Central memory CD8-positive, alpha-beta T cell (primary cell): ENCODE measurements at regions not wholly inside any gene's neighbourhood (a gene's known extent, or its start where the extent isn't known, plus 50 kb on each side); places are given as distances from the start of the nearest gene placed in this dataset.

ENCODE experiments used
- ATAC-seq: fragments of 150-1000 bp; cut with Tn5 transposase; replicated peaks from 2 replicates; pipeline ENCODE4 v1.10.0; 2022; ENCODE audit warnings: mild to moderate bottlenecking, moderate FRiP score, moderate number of reproducible peaks; ENCODE audit not compliant: poor library complexity, severe bottlenecking; ENCODE audit errors: extremely low read depth
- DNase-seq, 2 donors: peaks; one replicate each; pipeline ENCODE4 v3.0.0; 2021; ENCODE audit warnings: low spot score in 2 of 2
- H3K27ac Mint-ChIP-seq: one replicate; pipeline ENCODE4 v1.8.0; 2022; ENCODE audit warnings: low read depth, mild to moderate bottlenecking, moderate library complexity, mixed read lengths
- H3K27me3 Mint-ChIP-seq: one replicate; pipeline ENCODE4 v1.8.0; 2022; ENCODE audit warnings: mixed read lengths
- H3K36me3 Mint-ChIP-seq: one replicate; pipeline ENCODE4 v1.8.0; 2022; ENCODE audit warnings: mild to moderate bottlenecking, moderate library complexity, mixed read lengths; ENCODE audit not compliant: insufficient read depth
- H3K4me1 Mint-ChIP-seq: one replicate; pipeline ENCODE4 v1.8.0; 2022; ENCODE audit warnings: mixed read lengths
- H3K4me3 Mint-ChIP-seq: one replicate; pipeline ENCODE4 v1.8.0; 2022; ENCODE audit warnings: mild to moderate bottlenecking, moderate library complexity, mixed read lengths
- H3K9me3 Mint-ChIP-seq: one replicate; pipeline ENCODE4 v1.8.0; 2022; ENCODE audit warnings: mixed read lengths

DNA sequence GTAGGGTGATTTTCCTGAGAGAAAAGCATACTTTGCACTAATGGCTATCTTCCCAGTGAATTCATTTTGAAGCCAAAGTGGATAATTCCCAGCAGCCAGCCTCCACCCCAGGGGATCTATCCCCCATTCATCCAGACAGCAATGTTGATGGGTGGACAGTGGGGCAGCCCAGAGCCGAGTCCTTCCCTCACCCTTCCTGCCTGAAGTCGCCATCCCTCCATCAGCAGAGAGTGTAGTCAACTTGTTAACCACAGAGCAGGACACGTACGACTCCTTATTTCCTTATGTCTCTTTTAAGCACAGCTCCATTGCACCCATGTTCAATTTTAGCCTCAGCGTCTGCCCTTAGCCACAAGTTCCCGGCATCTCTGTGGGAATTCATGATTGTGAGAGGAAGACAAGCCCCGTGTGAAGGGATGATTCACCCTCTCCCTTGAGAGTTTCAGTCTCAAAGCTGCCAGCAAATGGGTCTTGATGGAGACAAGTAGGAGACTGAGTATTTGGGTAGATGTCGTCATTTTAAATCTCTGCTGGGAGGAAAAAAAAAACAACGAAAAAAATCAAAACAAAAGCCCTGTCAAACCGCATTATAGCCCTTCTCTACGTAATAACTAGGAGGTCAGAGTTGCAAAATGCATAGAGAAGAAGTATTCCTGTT, 58.3 kb upstream of the MEDAG start:
- DNase-seq, result no peak
- H3K9me3 Mint-ChIP-seq, result no peaks in the 10 kb centered on the region
- H3K4me3 Mint-ChIP-seq, result no peak overlapping the region
- peaks cover 1% of the 10 kb centered on the region for H3K36me3 Mint-ChIP-seq
- ATAC-seq, result no peak
- H3K27ac Mint-ChIP-seq, result no peak overlapping the region
- peaks cover 5% of the 10 kb centered on the region for H3K4me1 Mint-ChIP-seq
- no peaks in the 10 kb centered on the region for H3K27me3 Mint-ChIP-seq

- Mint-ChIP-seq H3K9me3 (no peaks in the 10 kb centered on the region), H3K27me3 (no peaks in the 10 kb centered on the region), H3K4me1 (peaks cover 5% of the 10 kb centered on the region), H3K4me3 (no peak overlapping the region), H3K36me3 (peaks cover 1% of the 10 kb centered on the region), H3K27ac (no peak overlapping the region)
- no peak for ATAC-seq
- DNase-seq, result no peak
Observed at GRCh38 chr13:30848332-30849027, 57.6 kb upstream of the MEDAG start.

GRCh38 chr13:30849611-30850010, 56.5 kb upstream of the MEDAG start:
- H3K27me3 Mint-ChIP-seq, result no peaks in the 10 kb centered on the region
- H3K27ac Mint-ChIP-seq, result no peak overlapping the region
- no peak for ATAC-seq

GRCh38 chr13:30850204-30850866, 55.7 kb upstream of the MEDAG start:
- Mint-ChIP-seq H3K9me3 (no peaks in the 10 kb centered on the region), H3K27ac (no peak overlapping the region), H3K36me3 (peaks cover 1% of the 10 kb centered on the region), H3K27me3 (no peaks in the 10 kb centered on the region), H3K4me1 (peaks cover 4% of the 10 kb centered on the region), H3K4me3 (no peak overlapping the region)
- DNase-seq (no peak), ATAC-seq (no peak)

More at GRCh38 chr13:30849611-30850010, 56.5 kb upstream of the MEDAG start:
- Mint-ChIP-seq H3K36me3 (peaks cover 1% of the 10 kb centered on the region), H3K9me3 (no peaks in the 10 kb centered on the region), H3K4me3 (no peak overlapping the region), H3K4me1 (peaks cover 5% of the 10 kb centered on the region)
- DNase-seq, result no peak

DNA sequence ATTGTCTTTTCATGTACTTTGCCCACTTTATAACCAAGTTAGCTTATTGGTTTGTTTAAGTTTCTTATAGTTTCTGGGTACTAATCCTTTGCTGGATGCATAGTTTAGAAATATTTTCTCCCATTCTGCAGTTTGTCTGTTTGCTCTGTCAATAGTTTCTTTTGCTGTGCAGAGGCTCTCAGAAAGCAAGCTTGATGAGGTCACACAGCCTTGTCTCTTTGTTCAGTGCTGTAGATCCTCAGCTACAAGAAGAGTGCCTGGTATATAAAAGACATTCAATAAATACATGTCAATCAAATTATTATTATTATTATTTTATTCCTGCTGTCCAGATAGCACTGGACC, 55.2 kb upstream of the MEDAG start:
- Mint-ChIP-seq H3K4me3 (no peak overlapping the region), H3K9me3 (no peaks in the 10 kb centered on the region), H3K27me3 (no peaks in the 10 kb centered on the region), H3K4me1 (no peaks in the 10 kb centered on the region), H3K27ac (no peak overlapping the region), H3K36me3 (peaks cover 1% of the 10 kb centered on the region)
- ATAC-seq (no peak), DNase-seq (no peak)

DNA sequence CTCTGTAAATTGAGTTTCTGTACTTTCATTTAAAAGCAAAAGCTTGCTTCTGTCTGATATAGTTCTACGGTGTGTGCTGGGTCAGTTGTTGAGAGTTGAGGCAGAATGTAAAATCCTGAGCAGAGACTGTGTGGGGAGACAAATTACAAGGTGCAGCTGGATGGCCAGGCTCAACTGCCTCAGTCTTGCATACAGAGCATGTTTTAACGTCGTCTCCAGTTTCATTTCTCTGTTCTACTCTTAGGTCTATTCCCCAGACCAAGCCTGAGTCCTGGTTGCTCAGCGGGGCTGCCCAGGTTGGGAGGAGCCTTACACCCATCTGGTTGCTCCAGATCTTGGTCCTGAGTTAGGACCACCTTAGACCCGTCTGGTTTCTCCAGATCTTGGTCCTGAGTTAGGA, 54.4 kb upstream of the MEDAG start:
- ATAC-seq, result no peak

DNA sequence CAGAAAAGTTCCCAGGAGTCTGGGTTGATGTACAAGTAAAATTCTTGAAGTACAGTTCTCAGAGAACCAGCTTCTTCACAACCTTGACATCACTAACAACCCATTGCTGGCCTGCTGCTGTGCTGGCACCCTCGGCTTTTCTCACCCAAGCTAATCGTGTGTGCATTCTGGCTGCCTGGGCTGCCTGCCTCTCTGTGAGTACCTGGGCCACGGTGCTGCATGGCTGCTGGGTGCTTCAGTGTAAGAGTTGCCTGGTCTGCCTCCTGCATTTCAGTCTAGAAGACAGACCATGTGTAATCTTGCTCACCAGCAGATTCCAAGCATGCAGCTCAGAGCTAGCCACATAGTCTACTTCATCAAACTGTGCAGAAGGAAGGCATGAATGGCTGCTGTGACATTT, 50.5 kb upstream of the MEDAG start:
- Mint-ChIP-seq H3K4me1 (no peaks in the 10 kb centered on the region), H3K27ac (no peak overlapping the region), H3K4me3 (no peak overlapping the region), H3K36me3 (peaks cover 2% of the 10 kb centered on the region), H3K27me3 (peaks cover 8% of the 10 kb centered on the region), H3K9me3 (no peaks in the 10 kb centered on the region)
- no peak for ATAC-seq
- DNase-seq, result no peak

More for the DNA sequence above, 54.4 kb upstream of the MEDAG start:
- Mint-ChIP-seq H3K27me3 (no peaks in the 10 kb centered on the region), H3K27ac (no peak overlapping the region), H3K9me3 (no peaks in the 10 kb centered on the region), H3K4me1 (no peaks in the 10 kb centered on the region), H3K36me3 (peaks cover 1% of the 10 kb centered on the region), H3K4me3 (no peak overlapping the region)
- no peak for DNase-seq

- DNase-seq (no peak), ATAC-seq (no peak)
- H3K27me3 Mint-ChIP-seq, result peaks cover 8% of the 10 kb centered on the region
- H3K36me3 Mint-ChIP-seq, result peaks cover 2% of the 10 kb centered on the region
- no peak overlapping the region for H3K4me3 Mint-ChIP-seq
- H3K9me3 Mint-ChIP-seq, result no peaks in the 10 kb centered on the region
- H3K27ac Mint-ChIP-seq, result no peak overlapping the region
- H3K4me1 Mint-ChIP-seq, result no peaks in the 10 kb centered on the region
Observed at GRCh38 chr13:30856005-30856790, 49.9 kb upstream of the MEDAG start.
